Spleen (tissue), 11 donors: ENCODE measurements at regions not wholly inside any gene's neighbourhood (a gene's known extent, or its start where the extent isn't known, plus 50 kb on each side); places are given as distances from the start of the nearest gene placed in this dataset.

Experiments used
- DNase-seq: peaks from one replicate; pipeline ENCODE4 v3.0.0-alpha.2; 2020
- H3K27ac ChIP-seq, 8 donors: fragments of 200-600 bp; sonication (generic) in 7 of 8; 1 replicate in 4 of 8; 2 replicates in 4 of 8; pipeline versions ENCODE4 v1.5.0 to v1.8.0; 2016 to 2021; ENCODE audit warnings: inconsistent platforms in 4 of 8, mild to moderate bottlenecking in 4 of 8, moderate library complexity in 1 of 8
- H3K27me3 ChIP-seq, 7 donors: fragments of 200-600 bp; sonication (generic) in 6 of 7; replicated peaks in 1 of 7; 1 replicate in 4 of 7; 2 replicates in 3 of 7; pipeline versions ENCODE4 v1.5.0 to v1.8.0; 2016 to 2021; ENCODE audit warnings: inconsistent platforms in 3 of 7, mild to moderate bottlenecking in 1 of 7
- H3K36me3 ChIP-seq, 6 donors: fragments of 200-600 bp; sonication (generic) in 5 of 6; 1 replicate in 4 of 6; 2 replicates in 2 of 6; pipeline versions ENCODE4 v1.5.0 to v1.8.0; 2016 to 2021; ENCODE audit warnings: inconsistent platforms in 2 of 6
- H3K4me1 ChIP-seq, 6 donors: fragments of 200-600 bp; sonication (generic) in 5 of 6; 1 replicate in 3 of 6; 2 replicates in 3 of 6; pipeline versions ENCODE4 v1.5.0 to v1.8.0; 2016 to 2021; ENCODE audit warnings: inconsistent platforms in 3 of 6
- H3K4me3 ChIP-seq, 8 donors: fragments of 200-600 bp; sonication (generic) in 7 of 8; 1 replicate in 4 of 8; 2 replicates in 4 of 8; pipeline versions ENCODE4 v1.5.0 to v1.8.0; 2016 to 2021; ENCODE audit warnings: inconsistent platforms in 4 of 8, mild to moderate bottlenecking in 4 of 8, moderate library complexity in 2 of 8
- H3K9me3 ChIP-seq, 8 donors: fragments of 200-600 bp; sonication (generic) in 7 of 8; 1 replicate in 4 of 8; 2 replicates in 4 of 8; pipeline versions ENCODE4 v1.5.0 to v1.8.0; 2016 to 2021; ENCODE audit warnings: inconsistent platforms in 4 of 8
- POLR2A ChIP-seq, 3 donors: fragments of 450-650 bp; IDR thresholded peaks; one replicate each; pipeline ENCODE4 v1.5.1; 2017; ENCODE audit warnings: antibody characterized with exemption in 3 of 3, mild to moderate bottlenecking in 1 of 3
- POLR2AphosphoS5 ChIP-seq, 3 donors: sonication (generic); formaldehyde crosslinking; IDR thresholded peaks; one replicate each; pipeline ENCODE4 v1.5.1; 2017; ENCODE audit warnings: antibody characterized with exemption in 3 of 3
- WGBS, 5 donors: extraction: QIAGEN DNeasy Blood & Tissue Kit in 3 of 5; methylation state at CpG; one replicate each; pipeline versions ENCODE4 v1.1.5 to v1.1.7; 2013 to 2018; 5-methylcytosine and 5-hydroxymethylcytosine counted together
- intact Hi-C: fragments of 100-400 bp; cut with DNase I; formaldehyde crosslinking; loops from one replicate; pipeline ENCODE4 v1.15.0; 2023; ENCODE audit warnings: low total_unique reads
- TF ChIP-seq, protein P1 (sequence below), 11 experiments: fragments of 200-600 bp in 7 of 11; fragments of 450-650 bp in 4 of 11; sonication (generic) in 4 of 11; IDR thresholded peaks in 8 of 11; conservative IDR thresholded peaks in 3 of 11; 1 replicate in 7 of 11; 2 replicates in 4 of 11; pipeline versions ENCODE4 v1.4.0 to v1.8.0; 2016 to 2021; ENCODE audit warnings: antibody characterized with exemption in 11 of 11, inconsistent platforms in 4 of 11, mild to moderate bottlenecking in 1 of 11
- donor health status: healthy with polysubstance abuse.
- donor health status: DM: no; HTN: no; CAD: no; lungs with moderate emphysema.
- donor health status: DM: no; HTN: no; CAD: no.
- donor health status: Bipolar disorder and iron deficiency.
- donor health status: healthy.
- donor health status: DM: no; HTN: no; CAD: no.
- donor health status: DM: yes; HTN: yes; CAD: no.

GRCh38 chr2:138390316-138390945 lies 111.1 kb upstream of the SPOPL start:
- 85 to 93% (median 90%) methylated on average over 7 of the region's 7 CpGs for WGBS, 5 donors
- H3K4me1 ChIP-seq, result no peaks in the 10 kb centered on the region
- intact Hi-C loops, result no loop called here
- H3K9me3 ChIP-seq, result no peaks in the 10 kb centered on the region
- no peaks in the 10 kb centered on the region for H3K36me3 ChIP-seq
- H3K4me3 ChIP-seq, result no peak overlapping the region
- no peak for DNase-seq
- H3K27ac ChIP-seq, result no peak overlapping the region
- TF ChIP-seq POLR2A (IDR thresholded peaks at IDR 0.05) (no peak), POLR2AphosphoS5 (IDR thresholded peaks at IDR 0.05) (no peak)
- TF ChIP-seq, protein P1, sequence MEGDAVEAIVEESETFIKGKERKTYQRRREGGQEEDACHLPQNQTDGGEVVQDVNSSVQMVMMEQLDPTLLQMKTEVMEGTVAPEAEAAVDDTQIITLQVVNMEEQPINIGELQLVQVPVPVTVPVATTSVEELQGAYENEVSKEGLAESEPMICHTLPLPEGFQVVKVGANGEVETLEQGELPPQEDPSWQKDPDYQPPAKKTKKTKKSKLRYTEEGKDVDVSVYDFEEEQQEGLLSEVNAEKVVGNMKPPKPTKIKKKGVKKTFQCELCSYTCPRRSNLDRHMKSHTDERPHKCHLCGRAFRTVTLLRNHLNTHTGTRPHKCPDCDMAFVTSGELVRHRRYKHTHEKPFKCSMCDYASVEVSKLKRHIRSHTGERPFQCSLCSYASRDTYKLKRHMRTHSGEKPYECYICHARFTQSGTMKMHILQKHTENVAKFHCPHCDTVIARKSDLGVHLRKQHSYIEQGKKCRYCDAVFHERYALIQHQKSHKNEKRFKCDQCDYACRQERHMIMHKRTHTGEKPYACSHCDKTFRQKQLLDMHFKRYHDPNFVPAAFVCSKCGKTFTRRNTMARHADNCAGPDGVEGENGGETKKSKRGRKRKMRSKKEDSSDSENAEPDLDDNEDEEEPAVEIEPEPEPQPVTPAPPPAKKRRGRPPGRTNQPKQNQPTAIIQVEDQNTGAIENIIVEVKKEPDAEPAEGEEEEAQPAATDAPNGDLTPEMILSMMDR (IDR thresholded peaks at IDR 0.05 in 8 of 11, conservative IDR thresholded peaks at IDR 0.05 in 3 of 11), result no peak
- no peaks in the 10 kb centered on the region for H3K27me3 ChIP-seq

DNA sequence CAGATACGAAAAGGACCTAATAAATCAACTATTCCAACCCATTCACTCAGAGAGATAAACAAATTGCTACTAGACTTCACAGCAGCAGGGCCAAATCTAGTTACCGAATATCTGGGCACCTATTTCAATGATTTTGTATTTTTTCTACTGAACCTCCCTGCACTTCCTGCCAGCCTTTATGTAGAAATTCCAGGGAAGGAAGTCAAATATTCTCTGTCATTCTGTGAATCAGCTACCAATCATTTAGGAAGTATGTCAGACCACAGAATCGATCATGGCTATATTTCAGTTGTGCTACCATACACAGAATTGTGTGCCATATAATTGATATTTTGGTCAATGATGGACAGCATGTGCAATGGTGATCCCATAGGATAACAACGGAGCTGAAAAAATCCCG lies 109.6 kb upstream of the SPOPL start:
- 83 to 89% (median 87%) methylated on average over 5 of the region's 5 CpGs for WGBS, 5 donors
- peaks cover 0 to 3% (median 0%) of the 10 kb centered on the region in 8 donors for H3K9me3 ChIP-seq
- no peak for DNase-seq
- no peaks in the 10 kb centered on the region for H3K36me3 ChIP-seq
- H3K27ac ChIP-seq, result no peak overlapping the region
- H3K4me1 ChIP-seq, result no peaks in the 10 kb centered on the region
- no peak overlapping the region for H3K4me3 ChIP-seq
- intact Hi-C loops, result no loop called here
- H3K27me3 ChIP-seq, result no peaks in the 10 kb centered on the region
- TF ChIP-seq POLR2AphosphoS5 (IDR thresholded peaks at IDR 0.05), result no peak
- TF ChIP-seq POLR2A (IDR thresholded peaks at IDR 0.05), result no peak
- TF ChIP-seq, protein P1 (IDR thresholded peaks at IDR 0.05 in 8 of 11, conservative IDR thresholded peaks at IDR 0.05 in 3 of 11), result no peak

GRCh38 chr2:138395565-138396306 lies 105.8 kb upstream of the SPOPL start:
- H3K9me3 ChIP-seq, result peaks cover 0 to 33% (median 4%) of the 10 kb centered on the region in 8 donors
- WGBS, 5 donors, result 82 to 95% (median 85%) methylated on average over 2 of the region's 2 CpGs
- TF ChIP-seq POLR2A (IDR thresholded peaks at IDR 0.05) (no peak), POLR2AphosphoS5 (IDR thresholded peaks at IDR 0.05) (no peak)
- TF ChIP-seq, protein P1 (IDR thresholded peaks at IDR 0.05 in 8 of 11, conservative IDR thresholded peaks at IDR 0.05 in 3 of 11), result no peak
- H3K4me3 ChIP-seq, result no peak overlapping the region
- H3K4me1 ChIP-seq, result no peaks in the 10 kb centered on the region
- intact Hi-C loops, result no loop called here
- no peaks in the 10 kb centered on the region for H3K36me3 ChIP-seq
- DNase-seq, result no peak
- H3K27ac ChIP-seq, result no peak overlapping the region
- no peaks in the 10 kb centered on the region for H3K27me3 ChIP-seq

- TF ChIP-seq, protein P1 (IDR thresholded peaks at IDR 0.05 in 8 of 11, conservative IDR thresholded peaks at IDR 0.05 in 3 of 11), result no peak
- TF ChIP-seq POLR2AphosphoS5 (IDR thresholded peaks at IDR 0.05) (no peak), POLR2A (IDR thresholded peaks at IDR 0.05) (no peak)
- H3K4me3 ChIP-seq, result no peak overlapping the region
- no peaks in the 10 kb centered on the region for H3K27me3 ChIP-seq
- intact Hi-C loops, result no loop called here
- 87 to 98% (median 93%) methylated on average over 3 of the region's 3 CpGs for WGBS, 5 donors
- no peaks in the 10 kb centered on the region for H3K36me3 ChIP-seq
- no peak overlapping the region for H3K27ac ChIP-seq
- DNase-seq, result no peak
- peaks cover 0 to 44% (median 14%) of the 10 kb centered on the region in 8 donors for H3K9me3 ChIP-seq
- H3K4me1 ChIP-seq, result no peaks in the 10 kb centered on the region
Measured at GRCh38 chr2:138396843-138397242, 104.7 kb upstream of the SPOPL start.
